ENCODE measurements at regions not wholly inside any gene's neighbourhood (a gene's known extent, or its start where the extent isn't known, plus 50 kb on each side); places are given as distances from the start of the nearest gene placed in this dataset.

- ATAC-seq, result no peak
- CTCF ChIA-PET, result no interaction called here
- H3K27me3 ChIP-seq (ENCODE audit: low read length), result no peaks in the 10 kb centered on the region
- H3K4me3 ChIP-seq (ENCODE audit: low read length), result no peak overlapping the region
- intact Hi-C loops (cut with micrococcal nuclease), result no loop called here
- no TSS peak for BruUV-seq (replicated peaks)
- H3K27ac ChIP-seq (ENCODE audit: low read length), result no peak overlapping the region
- H3K9ac ChIP-seq (ENCODE audit: low read length), result no peak overlapping the region
- no peaks in the 10 kb centered on the region for H3K9me2 ChIP-seq (replicated peaks; ENCODE audit: low read length)
- H3F3A ChIP-seq (ENCODE audit: low read length, unreplicated experiment), result no peaks in the 10 kb centered on the region
- TF ChIP-seq EZH2phosphoT487 (IDR thresholded peaks at IDR 0.05; ENCODE audit: borderline replicate concordance, low read length) (no peak), CTCF (conservative IDR thresholded peaks at IDR 0.05; ENCODE audit: low read depth, low read length) (no peak), EZH2 (IDR thresholded peaks at IDR 0.05; ENCODE audit: low read length, unreplicated experiment) (no peak)
- POLR2A ChIA-PET (ENCODE audit: unreplicated experiment), result no interaction called here
- H4K20me1 ChIP-seq (ENCODE audit: low read length), result no peaks in the 10 kb centered on the region
- H3K4me1 ChIP-seq (ENCODE audit: insufficient read depth, low read length), result peaks cover 21% of the 10 kb centered on the region
- no peaks in the 10 kb centered on the region for H3K79me2 ChIP-seq (ENCODE audit: low read length)
- no peaks in the 10 kb centered on the region for H3K36me3 ChIP-seq (ENCODE audit: low read depth, low read length)
- H2AFZ ChIP-seq (ENCODE audit: low read length), result no peak overlapping the region
- no peak for DNase-seq
- no peak overlapping the region for H3K4me2 ChIP-seq (ENCODE audit: low read length)
- H3K9me3 ChIP-seq (ENCODE audit: low read length), result no peaks in the 10 kb centered on the region
Observed at GRCh38 chr12:123100882-123101281, 50.0 kb downstream of the PITPNM2 start.

GRCh38 chr12:123100450-123100849, 50.4 kb downstream of the PITPNM2 start:
- H3K4me2 ChIP-seq (ENCODE audit: low read length), result no peak overlapping the region
- POLR2A ChIA-PET (ENCODE audit: unreplicated experiment), result no interaction called here
- H4K20me1 ChIP-seq (ENCODE audit: low read length), result no peaks in the 10 kb centered on the region
- no peak for TF ChIP-seq EZH2phosphoT487 (IDR thresholded peaks at IDR 0.05; ENCODE audit: borderline replicate concordance, low read length)
- TF ChIP-seq EZH2 (IDR thresholded peaks at IDR 0.05; ENCODE audit: low read length, unreplicated experiment), result no peak
- no peak for TF ChIP-seq CTCF (conservative IDR thresholded peaks at IDR 0.05; ENCODE audit: low read depth, low read length)
- H3K27ac ChIP-seq (ENCODE audit: low read length), result no peak overlapping the region
- no peak for ATAC-seq
- intact Hi-C loops (cut with micrococcal nuclease), result no loop called here
- no peaks in the 10 kb centered on the region for H3K79me2 ChIP-seq (ENCODE audit: low read length)
- BruUV-seq (replicated peaks), result no TSS peak
- no peaks in the 10 kb centered on the region for H3K9me3 ChIP-seq (ENCODE audit: low read length)
- H3K9ac ChIP-seq (ENCODE audit: low read length), result no peak overlapping the region
- no peaks in the 10 kb centered on the region for H3K36me3 ChIP-seq (ENCODE audit: low read depth, low read length)
- DNase-seq, result no peak
- CTCF ChIA-PET, result no interaction called here
- H3K9me2 ChIP-seq (replicated peaks; ENCODE audit: low read length), result no peaks in the 10 kb centered on the region
- no peaks in the 10 kb centered on the region for H3K27me3 ChIP-seq (ENCODE audit: low read length)
- no peaks in the 10 kb centered on the region for H3F3A ChIP-seq (ENCODE audit: low read length, unreplicated experiment)
- H3K4me1 ChIP-seq (ENCODE audit: insufficient read depth, low read length), result peaks cover 26% of the 10 kb centered on the region
- H3K4me3 ChIP-seq (ENCODE audit: low read length), result no peak overlapping the region
- H2AFZ ChIP-seq (ENCODE audit: low read length), result no peak overlapping the region

GRCh38 chr12:123099560-123100192, 51.2 kb downstream of the PITPNM2 start:
- Histone ChIP-seq H3K36me3 (ENCODE audit: low read depth, low read length) (no peaks in the 10 kb centered on the region), H3K27ac (ENCODE audit: low read length) (no peak overlapping the region), H3K4me3 (ENCODE audit: low read length) (no peak overlapping the region), H4K20me1 (ENCODE audit: low read length) (no peaks in the 10 kb centered on the region), H3K9me2 (replicated peaks; ENCODE audit: low read length) (no peaks in the 10 kb centered on the region), H3K4me1 (ENCODE audit: insufficient read depth, low read length) (peaks cover 33% of the 10 kb centered on the region), H3K4me2 (ENCODE audit: low read length) (no peak overlapping the region), H3K9me3 (ENCODE audit: low read length) (no peaks in the 10 kb centered on the region), H3K79me2 (ENCODE audit: low read length) (no peaks in the 10 kb centered on the region), H2AFZ (ENCODE audit: low read length) (no peak overlapping the region), H3F3A (ENCODE audit: low read length, unreplicated experiment) (no peaks in the 10 kb centered on the region), H3K27me3 (ENCODE audit: low read length) (no peaks in the 10 kb centered on the region), H3K9ac (ENCODE audit: low read length) (no peak overlapping the region)
- ATAC-seq (no peak), DNase-seq (no peak)
- intact Hi-C loops (cut with micrococcal nuclease), result no loop called here
- BruUV-seq (replicated peaks), result no TSS peak
- POLR2A ChIA-PET (ENCODE audit: unreplicated experiment), result no interaction called here
- CTCF ChIA-PET, result no interaction called here
- TF ChIP-seq EZH2phosphoT487 (IDR thresholded peaks at IDR 0.05; ENCODE audit: borderline replicate concordance, low read length) (no peak), CTCF (conservative IDR thresholded peaks at IDR 0.05; ENCODE audit: low read depth, low read length) (no peak), EZH2 (IDR thresholded peaks at IDR 0.05; ENCODE audit: low read length, unreplicated experiment) (no peak)

Data from PC-3 (cell line).